ENCODE measurements at regions not wholly inside any gene's neighbourhood (a gene's known extent, or its start where the extent isn't known, plus 50 kb on each side); places are given as distances from the start of the nearest gene placed in this dataset.

DNA sequence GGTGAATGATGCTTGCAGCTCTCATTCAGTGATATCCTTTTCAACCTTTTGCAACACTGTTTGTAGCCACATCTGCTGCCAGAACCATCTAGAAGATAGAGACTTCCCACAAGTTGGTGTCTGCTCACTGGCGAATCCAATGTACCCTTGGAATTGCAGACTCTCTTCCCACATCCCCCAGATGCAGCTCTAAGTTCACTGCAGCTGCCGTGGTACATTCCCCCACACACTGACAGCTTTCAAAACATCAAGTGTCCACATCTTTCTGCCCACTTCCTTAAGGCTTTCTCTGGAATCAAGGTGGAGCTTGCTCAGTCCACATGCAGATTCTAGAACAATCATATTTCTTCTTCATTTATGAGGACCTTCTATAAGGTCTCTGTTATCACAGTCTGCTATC, 99.2 kb downstream of the PLPPR4 start (continued):
- TF ChIP-seq TIGD3 (CRISPR knock-in tag; IDR thresholded peaks at IDR 0.05; ENCODE audit: borderline replicate concordance) = no peak
- no peak for TF ChIP-seq HOXA5 (CRISPR knock-in tag; IDR thresholded peaks at IDR 0.05)
- TF ChIP-seq MLXIP (CRISPR knock-in tag; IDR thresholded peaks at IDR 0.05; ENCODE audit: borderline replicate concordance) = no peak
- TF ChIP-seq MYC (CRISPR knock-in tag; IDR thresholded peaks at IDR 0.05; ENCODE audit: borderline replicate concordance) = no peak
- no peak for TF ChIP-seq ZNF577 (CRISPR knock-in tag; IDR thresholded peaks at IDR 0.05; ENCODE audit: borderline replicate concordance, low read depth)
- no peak for TF ChIP-seq POLR2G (IDR thresholded peaks at IDR 0.05; ENCODE audit: low read depth, low read length)
- TF ChIP-seq HMGA1 (CRISPR knock-in tag; conservative IDR thresholded peaks at IDR 0.05) = no peak

- WGBS (ENCODE audit: low lambda C conversion rate) = under 1% methylated on average over 6 of the region's 6 CpGs
- Histone ChIP-seq H2AFZ (ENCODE audit: low read length) (no peak overlapping the region), H4K20me1 (ENCODE audit: insufficient read depth, low read length) (no peaks in the 10 kb centered on the region), H3K4me1 (ENCODE audit: insufficient read depth, low read length) (no peaks in the 10 kb centered on the region), H3K36me3 (replicated peaks in 1 of 2; ENCODE audit: control insufficient read depth in 1 of 2, insufficient read depth in 2 of 2, low read length in 2 of 2) (no peaks in the 10 kb centered on the region), H3K9me3 (ENCODE audit: low read length) (no peaks in the 10 kb centered on the region), H3K27me3 (ENCODE audit: control insufficient read depth in 1 of 2, insufficient read depth in 2 of 2, low read length in 2 of 2) (no peaks in the 10 kb centered on the region), H3K9ac (ENCODE audit: insufficient read depth, low read depth, low read length) (no peak overlapping the region), H3K27ac (ENCODE audit: extremely low read length, insufficient read depth, low read length) (no peak overlapping the region), H3K4me2 (ENCODE audit: low read depth, low read length) (no peak overlapping the region), H3K79me2 (ENCODE audit: insufficient read depth, low read length) (no peaks in the 10 kb centered on the region), H3K4me3 (replicated peaks in 1 of 3; ENCODE audit: insufficient read depth in 1 of 3, low read depth in 2 of 3, low read length in 3 of 3) (no peak overlapping the region)
- in situ Hi-C loops (cut with HindIII; ENCODE audit: extremely low pct_ligation_motif_present, low pct_unique_long_range_greater_than_20kb) = no loop called here
- TF ChIP-seq, protein P1, sequence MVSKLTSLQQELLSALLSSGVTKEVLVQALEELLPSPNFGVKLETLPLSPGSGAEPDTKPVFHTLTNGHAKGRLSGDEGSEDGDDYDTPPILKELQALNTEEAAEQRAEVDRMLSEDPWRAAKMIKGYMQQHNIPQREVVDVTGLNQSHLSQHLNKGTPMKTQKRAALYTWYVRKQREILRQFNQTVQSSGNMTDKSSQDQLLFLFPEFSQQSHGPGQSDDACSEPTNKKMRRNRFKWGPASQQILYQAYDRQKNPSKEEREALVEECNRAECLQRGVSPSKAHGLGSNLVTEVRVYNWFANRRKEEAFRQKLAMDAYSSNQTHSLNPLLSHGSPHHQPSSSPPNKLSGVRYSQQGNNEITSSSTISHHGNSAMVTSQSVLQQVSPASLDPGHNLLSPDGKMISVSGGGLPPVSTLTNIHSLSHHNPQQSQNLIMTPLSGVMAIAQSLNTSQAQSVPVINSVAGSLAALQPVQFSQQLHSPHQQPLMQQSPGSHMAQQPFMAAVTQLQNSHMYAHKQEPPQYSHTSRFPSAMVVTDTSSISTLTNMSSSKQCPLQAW (CRISPR knock-in tag; IDR thresholded peaks at IDR 0.05) = no peak
- TF ChIP-seq, protein P2, sequence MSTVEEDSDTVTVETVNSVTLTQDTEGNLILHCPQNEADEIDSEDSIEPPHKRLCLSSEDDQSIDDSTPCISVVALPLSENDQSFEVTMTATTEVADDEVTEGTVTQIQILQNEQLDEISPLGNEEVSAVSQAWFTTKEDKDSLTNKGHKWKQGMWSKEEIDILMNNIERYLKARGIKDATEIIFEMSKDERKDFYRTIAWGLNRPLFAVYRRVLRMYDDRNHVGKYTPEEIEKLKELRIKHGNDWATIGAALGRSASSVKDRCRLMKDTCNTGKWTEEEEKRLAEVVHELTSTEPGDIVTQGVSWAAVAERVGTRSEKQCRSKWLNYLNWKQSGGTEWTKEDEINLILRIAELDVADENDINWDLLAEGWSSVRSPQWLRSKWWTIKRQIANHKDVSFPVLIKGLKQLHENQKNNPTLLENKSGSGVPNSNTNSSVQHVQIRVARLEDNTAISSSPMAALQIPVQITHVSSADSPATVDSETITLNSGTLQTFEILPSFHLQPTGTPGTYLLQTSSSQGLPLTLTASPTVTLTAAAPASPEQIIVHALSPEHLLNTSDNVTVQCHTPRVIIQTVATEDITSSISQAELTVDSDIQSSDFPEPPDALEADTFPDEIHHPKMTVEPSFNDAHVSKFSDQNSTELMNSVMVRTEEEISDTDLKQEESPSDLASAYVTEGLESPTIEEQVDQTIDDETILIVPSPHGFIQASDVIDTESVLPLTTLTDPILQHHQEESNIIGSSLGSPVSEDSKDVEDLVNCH (CRISPR knock-in tag; IDR thresholded peaks at IDR 0.05) = no peak
- TF ChIP-seq ATF7 (IDR thresholded peaks at IDR 0.05) (no peak), ATF7 (CRISPR knock-in tag; IDR thresholded peaks at IDR 0.05) (no peak), ZNF124 (CRISPR knock-in tag; IDR thresholded peaks at IDR 0.05) (no peak), DMAP1 (CRISPR knock-in tag; IDR thresholded peaks at IDR 0.05) (no peak), TCF7 (IDR thresholded peaks at IDR 0.05; ENCODE audit: low read depth) (no peak)
- intact Hi-C loops (cut with micrococcal nuclease; ENCODE audit: unreplicated experiment) = no loop called here
- ChIA-PET CTCF (ENCODE audit: low intra/inter-chr PET ratio, low total read pairs) (no interaction called here), POLR2A (no interaction called here)
- DNase-seq (ENCODE audit: low spot score) (no peak), FAIRE-seq (no peak), ATAC-seq (no peak)
- BruUV-seq (replicated peaks) = no TSS peak
These were observed 100.8 kb downstream of the PLPPR4 start for GRCh38 chr1:99365141-99365540.
